ENCODE measurements at regions not wholly inside any gene's neighbourhood (a gene's known extent, or its start where the extent isn't known, plus 50 kb on each side); places are given as distances from the start of the nearest gene placed in this dataset.

DNA sequence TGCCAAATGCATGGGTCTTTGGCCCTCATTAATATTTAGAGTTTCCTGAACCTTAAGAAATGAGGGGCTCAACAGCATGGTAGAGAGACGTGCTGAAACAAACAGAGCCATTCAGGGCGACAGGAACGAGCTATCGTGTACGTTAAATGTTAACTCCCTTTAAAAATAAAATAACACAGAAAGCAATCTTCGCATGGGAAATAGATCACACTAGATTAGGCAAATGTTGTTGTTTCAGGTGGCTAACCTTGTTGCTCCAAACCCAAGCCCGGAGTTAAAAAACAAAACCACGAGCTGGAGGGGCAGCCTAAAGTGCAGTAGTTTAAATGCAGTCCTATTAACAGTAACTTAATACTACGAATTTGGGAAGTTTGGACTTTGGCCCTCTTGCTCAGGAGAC lies 177.4 kb upstream of the TRIB2 start:
- dilution Hi-C loops (cut with MboI; ENCODE audit: extremely low pct_ligation_motif_present, low sequenced_read_pairs), result no loop called here
- DNase-seq (ENCODE audit: low read depth, low spot score), result no peak
- Histone ChIP-seq H3K27ac (ENCODE audit: control insufficient read depth, insufficient read depth, low read length) (no peak overlapping the region), H4K20me1 (ENCODE audit: control insufficient read depth, extremely low read depth, insufficient read depth, low read length) (no peaks in the 10 kb centered on the region), H3K4me1 (ENCODE audit: control insufficient read depth, extremely low read depth, insufficient read depth, low read length) (peaks cover 11% of the 10 kb centered on the region), H3K4me3 (ENCODE audit: control insufficient read depth in 2 of 3, extremely low read depth in 1 of 3, insufficient read depth in 2 of 3, low read depth in 1 of 3, low read length in 3 of 3) (no peak overlapping the region), H3K79me2 (ENCODE audit: control insufficient read depth, insufficient read depth, low read length) (no peaks in the 10 kb centered on the region), H3K9me3 (ENCODE audit: control insufficient read depth, low read depth, low read length) (no peaks in the 10 kb centered on the region), H3K4me2 (ENCODE audit: control insufficient read depth, extremely low read depth, insufficient read depth, low read depth, low read length) (no peak overlapping the region), H3K27me3 (ENCODE audit: control insufficient read depth, extremely low read depth, insufficient read depth, low read length) (no peaks in the 10 kb centered on the region), H3K9me1 (ENCODE audit: control insufficient read depth, extremely low read depth, insufficient read depth, low read length) (no peaks in the 10 kb centered on the region), H3K9ac (ENCODE audit: control insufficient read depth, extremely low read depth, insufficient read depth, low read length) (no peak overlapping the region), H3K36me3 (ENCODE audit: control insufficient read depth in 2 of 2, extremely low read depth in 1 of 2, insufficient read depth in 2 of 2, low read length in 2 of 2) (no peaks in the 10 kb centered on the region), H2AFZ (ENCODE audit: control insufficient read depth, low read length) (no peak overlapping the region)
- FAIRE-seq, result no peak
- no peak for TF ChIP-seq EZH2 (IDR thresholded peaks at IDR 0.05; ENCODE audit: low read length)
- TF ChIP-seq, protein P1, sequence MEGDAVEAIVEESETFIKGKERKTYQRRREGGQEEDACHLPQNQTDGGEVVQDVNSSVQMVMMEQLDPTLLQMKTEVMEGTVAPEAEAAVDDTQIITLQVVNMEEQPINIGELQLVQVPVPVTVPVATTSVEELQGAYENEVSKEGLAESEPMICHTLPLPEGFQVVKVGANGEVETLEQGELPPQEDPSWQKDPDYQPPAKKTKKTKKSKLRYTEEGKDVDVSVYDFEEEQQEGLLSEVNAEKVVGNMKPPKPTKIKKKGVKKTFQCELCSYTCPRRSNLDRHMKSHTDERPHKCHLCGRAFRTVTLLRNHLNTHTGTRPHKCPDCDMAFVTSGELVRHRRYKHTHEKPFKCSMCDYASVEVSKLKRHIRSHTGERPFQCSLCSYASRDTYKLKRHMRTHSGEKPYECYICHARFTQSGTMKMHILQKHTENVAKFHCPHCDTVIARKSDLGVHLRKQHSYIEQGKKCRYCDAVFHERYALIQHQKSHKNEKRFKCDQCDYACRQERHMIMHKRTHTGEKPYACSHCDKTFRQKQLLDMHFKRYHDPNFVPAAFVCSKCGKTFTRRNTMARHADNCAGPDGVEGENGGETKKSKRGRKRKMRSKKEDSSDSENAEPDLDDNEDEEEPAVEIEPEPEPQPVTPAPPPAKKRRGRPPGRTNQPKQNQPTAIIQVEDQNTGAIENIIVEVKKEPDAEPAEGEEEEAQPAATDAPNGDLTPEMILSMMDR (optimal IDR thresholded peaks at IDR 0.05 in 1 of 3, IDR thresholded peaks at IDR 0.05 in 1 of 3, conservative IDR thresholded peaks at IDR 0.05 in 1 of 3; ENCODE audit: extremely low read depth in 1 of 3, insufficient read depth in 2 of 3, low read length in 3 of 3), result no peak

GRCh38 chr2:12539776-12540562 lies 176.8 kb upstream of the TRIB2 start:
- no peak overlapping the region for H3K27ac ChIP-seq (ENCODE audit: control insufficient read depth, insufficient read depth, low read length)
- H3K4me1 ChIP-seq (ENCODE audit: control insufficient read depth, extremely low read depth, insufficient read depth, low read length), result peaks cover 4% of the 10 kb centered on the region
- TF ChIP-seq EZH2 (IDR thresholded peaks at IDR 0.05; ENCODE audit: low read length), result no peak
- TF ChIP-seq, protein P1 (optimal IDR thresholded peaks at IDR 0.05 in 1 of 3, IDR thresholded peaks at IDR 0.05 in 1 of 3, conservative IDR thresholded peaks at IDR 0.05 in 1 of 3; ENCODE audit: extremely low read depth in 1 of 3, insufficient read depth in 2 of 3, low read length in 3 of 3), result no peak
- no peak overlapping the region for H3K9ac ChIP-seq (ENCODE audit: control insufficient read depth, extremely low read depth, insufficient read depth, low read length)
- no peaks in the 10 kb centered on the region for H3K9me1 ChIP-seq (ENCODE audit: control insufficient read depth, extremely low read depth, insufficient read depth, low read length)
- H3K36me3 ChIP-seq (ENCODE audit: control insufficient read depth in 2 of 2, extremely low read depth in 1 of 2, insufficient read depth in 2 of 2, low read length in 2 of 2), result no peaks in the 10 kb centered on the region
- no peaks in the 10 kb centered on the region for H3K79me2 ChIP-seq (ENCODE audit: control insufficient read depth, insufficient read depth, low read length)
- H3K4me3 ChIP-seq (ENCODE audit: control insufficient read depth in 2 of 3, extremely low read depth in 1 of 3, insufficient read depth in 2 of 3, low read depth in 1 of 3, low read length in 3 of 3), result no peak overlapping the region
- FAIRE-seq (no peak), DNase-seq (ENCODE audit: low read depth, low spot score) (no peak)
- no peaks in the 10 kb centered on the region for H4K20me1 ChIP-seq (ENCODE audit: control insufficient read depth, extremely low read depth, insufficient read depth, low read length)
- H2AFZ ChIP-seq (ENCODE audit: control insufficient read depth, low read length), result no peak overlapping the region
- dilution Hi-C loops (cut with MboI; ENCODE audit: extremely low pct_ligation_motif_present, low sequenced_read_pairs), result no loop called here
- H3K27me3 ChIP-seq (ENCODE audit: control insufficient read depth, extremely low read depth, insufficient read depth, low read length), result no peaks in the 10 kb centered on the region
- no peaks in the 10 kb centered on the region for H3K9me3 ChIP-seq (ENCODE audit: control insufficient read depth, low read depth, low read length)
- H3K4me2 ChIP-seq (ENCODE audit: control insufficient read depth, extremely low read depth, insufficient read depth, low read depth, low read length), result no peak overlapping the region
